Mesothelial cell of epicardium (in vitro differentiated cells): ENCODE measurements at regions not wholly inside any gene's neighbourhood (a gene's known extent, or its start where the extent isn't known, plus 50 kb on each side); places are given as distances from the start of the nearest gene placed in this dataset.
"Not testable (repeated sequence)": the region's sequence is repeated elsewhere in the genome, so short reads cannot be mapped to it uniquely, and the experiment has no call there.

Experiments used
- DNase-seq, 2 experiments: peaks; one replicate each; pipeline ENCODE4 v3.0.0; 2021; ENCODE audit warnings: low spot score in 2 of 2; ENCODE audit not compliant: unreplicated experiment in 2 of 2
- H3K27ac Mint-ChIP-seq: 2 replicates; pipeline ENCODE4 v1.8.0; 2021; ENCODE audit warnings: mixed read lengths
- H3K27me3 Mint-ChIP-seq: 2 replicates; pipeline ENCODE4 v1.8.0; 2021; ENCODE audit warnings: low read depth, mixed read lengths
- H3K36me3 Mint-ChIP-seq: 2 replicates; pipeline ENCODE4 v1.8.0; 2021; ENCODE audit warnings: mixed read lengths
- H3K4me1 Mint-ChIP-seq: 2 replicates; pipeline ENCODE4 v1.8.0; 2021; ENCODE audit warnings: mixed read lengths
- H3K4me3 Mint-ChIP-seq: 2 replicates; pipeline ENCODE4 v1.8.0; 2021; ENCODE audit warnings: mild to moderate bottlenecking, moderate library complexity, mixed read lengths
- H3K9me3 Mint-ChIP-seq: 2 replicates; pipeline ENCODE4 v1.8.0; 2021; ENCODE audit warnings: mixed read lengths
- TF ChIP-seq, protein P1 (sequence below): fragments of 200-600 bp; sonication (generic); IDR thresholded peaks from one replicate; pipeline ENCODE4 v1.5.0; 2021; ENCODE audit warnings: antibody characterized with exemption; ENCODE audit not compliant: unreplicated experiment

- Mint-ChIP-seq H3K4me1 (no peaks in the 10 kb centered on the region), H3K36me3 (no peaks in the 10 kb centered on the region), H3K27me3 (no peaks in the 10 kb centered on the region), H3K27ac (no peak overlapping the region), H3K9me3 (peaks cover 30% of the 10 kb centered on the region), H3K4me3 (no peak overlapping the region)
- TF ChIP-seq, protein P1, sequence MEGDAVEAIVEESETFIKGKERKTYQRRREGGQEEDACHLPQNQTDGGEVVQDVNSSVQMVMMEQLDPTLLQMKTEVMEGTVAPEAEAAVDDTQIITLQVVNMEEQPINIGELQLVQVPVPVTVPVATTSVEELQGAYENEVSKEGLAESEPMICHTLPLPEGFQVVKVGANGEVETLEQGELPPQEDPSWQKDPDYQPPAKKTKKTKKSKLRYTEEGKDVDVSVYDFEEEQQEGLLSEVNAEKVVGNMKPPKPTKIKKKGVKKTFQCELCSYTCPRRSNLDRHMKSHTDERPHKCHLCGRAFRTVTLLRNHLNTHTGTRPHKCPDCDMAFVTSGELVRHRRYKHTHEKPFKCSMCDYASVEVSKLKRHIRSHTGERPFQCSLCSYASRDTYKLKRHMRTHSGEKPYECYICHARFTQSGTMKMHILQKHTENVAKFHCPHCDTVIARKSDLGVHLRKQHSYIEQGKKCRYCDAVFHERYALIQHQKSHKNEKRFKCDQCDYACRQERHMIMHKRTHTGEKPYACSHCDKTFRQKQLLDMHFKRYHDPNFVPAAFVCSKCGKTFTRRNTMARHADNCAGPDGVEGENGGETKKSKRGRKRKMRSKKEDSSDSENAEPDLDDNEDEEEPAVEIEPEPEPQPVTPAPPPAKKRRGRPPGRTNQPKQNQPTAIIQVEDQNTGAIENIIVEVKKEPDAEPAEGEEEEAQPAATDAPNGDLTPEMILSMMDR, result no peak
- no peak for DNase-seq
Observed at GRCh38 chr4:100869276-100869675, 351.5 kb upstream of the EMCN start.

- not testable (repeated sequence) for H3K4me1 Mint-ChIP-seq, H3K27me3 Mint-ChIP-seq, H3K4me3 Mint-ChIP-seq, H3K36me3 Mint-ChIP-seq, H3K27ac Mint-ChIP-seq, DNase-seq
- H3K9me3 Mint-ChIP-seq, result peaks cover 35% of the 10 kb centered on the region
Observed at GRCh38 chr4:100868281-100868680, 350.5 kb upstream of the EMCN start.

GRCh38 chr4:100852326-100852725, 334.5 kb upstream of the EMCN start:
- Mint-ChIP-seq H3K27me3 (no peaks in the 10 kb centered on the region), H3K4me3 (no peak overlapping the region), H3K36me3 (no peaks in the 10 kb centered on the region), H3K9me3 (peaks cover 13% of the 10 kb centered on the region), H3K4me1 (no peaks in the 10 kb centered on the region), H3K27ac (no peak overlapping the region)
- DNase-seq, result no peak
- TF ChIP-seq, protein P1, result no peak

GRCh38 chr4:100849319-100849718, 331.5 kb upstream of the EMCN start:
- Mint-ChIP-seq H3K4me1 (no peaks in the 10 kb centered on the region), H3K36me3 (no peaks in the 10 kb centered on the region)
- no peak for DNase-seq

DNA sequence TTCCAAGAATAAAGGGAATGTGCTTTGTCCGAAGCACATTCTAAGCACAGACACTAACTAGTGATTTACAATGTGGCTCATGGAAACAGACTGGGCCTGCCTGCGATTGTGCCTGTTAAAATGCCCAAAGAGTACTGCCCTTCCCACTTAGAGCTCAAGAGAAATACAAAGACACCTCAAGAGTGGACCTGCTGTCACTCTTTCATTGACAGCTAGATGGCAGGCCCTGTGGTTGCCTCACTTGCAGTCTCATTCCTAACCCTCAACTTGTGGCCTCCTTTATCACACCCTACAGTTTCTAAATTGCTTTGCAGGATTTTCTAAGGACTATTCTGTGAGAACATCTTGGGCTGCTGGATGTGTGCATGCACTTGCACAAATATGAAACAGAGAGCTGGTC, 331.0 kb upstream of the EMCN start:
- Mint-ChIP-seq H3K27me3 (no peaks in the 10 kb centered on the region), H3K9me3 (peaks cover 6% of the 10 kb centered on the region), H3K4me3 (no peak overlapping the region), H3K36me3 (no peaks in the 10 kb centered on the region), H3K4me1 (no peaks in the 10 kb centered on the region), H3K27ac (no peak overlapping the region)
- no peak for DNase-seq
- TF ChIP-seq, protein P1, result no peak

More at GRCh38 chr4:100849319-100849718, 331.5 kb upstream of the EMCN start:
- TF ChIP-seq, protein P1, result no peak
- H3K4me3 Mint-ChIP-seq, result no peak overlapping the region
- H3K27ac Mint-ChIP-seq, result no peak overlapping the region
- H3K27me3 Mint-ChIP-seq, result no peaks in the 10 kb centered on the region
- H3K9me3 Mint-ChIP-seq, result peaks cover 6% of the 10 kb centered on the region

DNA sequence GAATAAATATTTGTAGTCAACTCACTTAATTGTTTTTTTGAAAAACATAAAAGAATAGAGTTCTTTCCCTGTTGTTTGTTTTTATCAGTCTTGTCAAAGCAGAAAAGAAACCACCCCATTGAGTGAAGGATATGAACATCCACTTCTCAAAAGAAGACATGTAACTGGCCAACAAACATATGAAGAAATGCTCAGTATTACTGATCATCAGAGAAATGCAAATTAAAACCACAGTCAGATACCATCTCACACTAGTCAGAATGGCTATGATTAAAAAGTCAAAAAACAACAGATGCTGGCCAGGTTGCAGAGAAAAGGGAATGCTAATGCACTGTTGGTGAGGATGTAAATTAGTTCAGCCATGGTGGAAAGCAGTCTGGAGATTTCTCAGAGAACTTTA, 326.1 kb upstream of the EMCN start:
- no peak overlapping the region for H3K4me3 Mint-ChIP-seq
- no peaks in the 10 kb centered on the region for H3K9me3 Mint-ChIP-seq
- no peaks in the 10 kb centered on the region for H3K27me3 Mint-ChIP-seq
- no peaks in the 10 kb centered on the region for H3K4me1 Mint-ChIP-seq
- TF ChIP-seq, protein P1, result no peak
- no peaks in the 10 kb centered on the region for H3K36me3 Mint-ChIP-seq
- H3K27ac Mint-ChIP-seq, result no peak overlapping the region
- no peak for DNase-seq
